ENCODE measurements at regions not wholly inside any gene's neighbourhood (a gene's known extent, or its start where the extent isn't known, plus 50 kb on each side); places are given as distances from the start of the nearest gene placed in this dataset.

GRCh38 chr3:194939949-194940770, 254.5 kb downstream of the FAM43A start:
- DNase-seq (ENCODE audit: low read depth): no peak
- no peak overlapping the region for H3K4me3 ChIP-seq (ENCODE audit: low read depth, low read length)
- TF ChIP-seq CTCF (IDR thresholded peaks at IDR 0.05; ENCODE audit: insufficient read depth, low read length): no peak

GRCh38 chr3:194941360-194941955, 255.8 kb downstream of the FAM43A start:
- H3K4me3 ChIP-seq (ENCODE audit: low read depth, low read length): no peak overlapping the region
- TF ChIP-seq CTCF (IDR thresholded peaks at IDR 0.05; ENCODE audit: insufficient read depth, low read length): no peak
- DNase-seq (ENCODE audit: low read depth): no peak

- no peak for DNase-seq (ENCODE audit: low read depth)
- H3K4me3 ChIP-seq (ENCODE audit: low read depth, low read length): no peak overlapping the region
- TF ChIP-seq CTCF (IDR thresholded peaks at IDR 0.05; ENCODE audit: insufficient read depth, low read length): no peak
Observed at GRCh38 chr3:194941956-194942511, 256.4 kb downstream of the FAM43A start.

- TF ChIP-seq CTCF (IDR thresholded peaks at IDR 0.05; ENCODE audit: insufficient read depth, low read length): no peak
- no peak for DNase-seq (ENCODE audit: low read depth)
- H3K4me3 ChIP-seq (ENCODE audit: low read depth, low read length): no peak overlapping the region
Observed at GRCh38 chr3:194944526-194944925, 258.8 kb downstream of the FAM43A start.

- no peak overlapping the region for H3K4me3 ChIP-seq (ENCODE audit: low read depth, low read length)
- DNase-seq (ENCODE audit: low read depth): no peak
- no peak for TF ChIP-seq CTCF (IDR thresholded peaks at IDR 0.05; ENCODE audit: insufficient read depth, low read length)
Observed at GRCh38 chr3:194945508-194945907, 259.8 kb downstream of the FAM43A start.

- H3K4me3 ChIP-seq (ENCODE audit: low read depth, low read length): no peak overlapping the region
- no peak for TF ChIP-seq CTCF (IDR thresholded peaks at IDR 0.05; ENCODE audit: insufficient read depth, low read length)
- DNase-seq (ENCODE audit: low read depth): no peak
Observed at GRCh38 chr3:194946091-194946490, 260.4 kb downstream of the FAM43A start.
